PC-3 (cell line): ENCODE measurements at regions not wholly inside any gene's neighbourhood (a gene's known extent, or its start where the extent isn't known, plus 50 kb on each side); places are given as distances from the start of the nearest gene placed in this dataset.

Source experiments
- ATAC-seq: fragments of 200-7000 bp; cut with Tn5 transposase; 2 replicates; pipeline ENCODE4 v1.9.1; 2020; ENCODE audit warnings: mild to moderate bottlenecking, moderate library complexity
- BruUV-seq: library from RNA; stranded (reverse); fragments of 400-500 nt; replicated peaks from 2 replicates; lab custom pipeline; 2021; lab: Mats Ljungman, UMichigan
- CTCF ChIA-PET: fragments of 300-600 bp; sonication (Branson Sonifier 250); formaldehyde crosslinking; loops from one replicate; lab custom pipeline; 2022; ENCODE audit warnings: antibody characterized with exemption; lab: Charles Lee
- POLR2A ChIA-PET: fragments of 300-600 bp; sonication (Branson Sonifier 250); formaldehyde crosslinking; loops from one replicate; lab custom pipeline; 2022; ENCODE audit warnings: antibody characterized with exemption; ENCODE audit not compliant: unreplicated experiment; lab: Charles Lee
- DNase-seq: peaks from one replicate; pipeline ENCODE4 v3.0.0-alpha.2; 2015
- H2AFZ ChIP-seq: fragments of 300-600 bp; sonication (generic); 2 replicates; pipeline ENCODE4 v1.6.0; 2016; ENCODE audit warnings: antibody characterized with exemption, low read length
- H3F3A ChIP-seq: fragments of 300-600 bp; sonication (generic); one replicate; pipeline ENCODE4 v1.6.0; 2017; ENCODE audit warnings: antibody characterized with exemption, low read length, control low read depth, mild to moderate bottlenecking; ENCODE audit not compliant: unreplicated experiment
- H3K27ac ChIP-seq: fragments of 300-600 bp; sonication (generic); 2 replicates; pipeline ENCODE4 v1.5.1; 2016; ENCODE audit warnings: mild to moderate bottlenecking, low read length
- H3K27me3 ChIP-seq: fragments of 300-600 bp; sonication (generic); 2 replicates; pipeline ENCODE4 v1.6.1; 2016; ENCODE audit warnings: low read length, mixed read lengths
- H3K36me3 ChIP-seq: fragments of 300-600 bp; sonication (generic); 2 replicates; pipeline ENCODE4 v1.6.1; 2016; ENCODE audit warnings: low read depth, mixed run types, low read length, mixed read lengths
- H3K4me1 ChIP-seq: fragments of 300-600 bp; sonication (generic); 2 replicates; pipeline ENCODE4 v1.5.1; 2016; ENCODE audit warnings: low read length; ENCODE audit not compliant: insufficient read depth
- H3K4me2 ChIP-seq: fragments of 300-600 bp; sonication (generic); 2 replicates; pipeline ENCODE4 v1.6.0; 2016; ENCODE audit warnings: low read length
- H3K4me3 ChIP-seq: fragments of 300-600 bp; sonication (generic); 2 replicates; pipeline ENCODE4 v1.5.1; 2016; ENCODE audit warnings: mild to moderate bottlenecking, low read length, mixed read lengths
- H3K79me2 ChIP-seq: fragments of 300-600 bp; sonication (generic); 2 replicates; pipeline ENCODE4 v1.6.1; 2017; ENCODE audit warnings: low read length, mixed read lengths
- H3K9ac ChIP-seq: fragments of 300-600 bp; sonication (generic); 2 replicates; pipeline ENCODE4 v1.6.0; 2016; ENCODE audit warnings: mild to moderate bottlenecking, low read length
- H3K9me2 ChIP-seq: fragments of 300-600 bp; sonication (generic); replicated peaks from 2 replicates; pipeline ENCODE4 v1.6.1; 2016; ENCODE audit warnings: mixed run types, low read length, mixed read lengths
- H3K9me3 ChIP-seq: fragments of 300-600 bp; sonication (generic); 2 replicates; pipeline ENCODE4 v1.6.1; 2016; ENCODE audit warnings: low read length, mixed read lengths
- H4K20me1 ChIP-seq: fragments of 300-600 bp; sonication (generic); 2 replicates; pipeline ENCODE4 v1.6.1; 2016; ENCODE audit warnings: low read length, mixed read lengths
- CTCF ChIP-seq: fragments of 300-600 bp; sonication (generic); conservative IDR thresholded peaks from 2 replicates; pipeline ENCODE4 v1.5.1; 2017; ENCODE audit warnings: antibody characterized with exemption, low read depth, mild to moderate bottlenecking, low read length
- EZH2 ChIP-seq: fragments of 300-600 bp; sonication (generic); IDR thresholded peaks from one replicate; pipeline ENCODE4 v1.6.1; 2017; ENCODE audit warnings: antibody characterized with exemption, mild to moderate bottlenecking, low read length; ENCODE audit not compliant: unreplicated experiment
- EZH2phosphoT487 ChIP-seq: fragments of 300-600 bp; sonication (generic); IDR thresholded peaks from 2 replicates; pipeline ENCODE4 v1.6.1; 2018; ENCODE audit warnings: mild to moderate bottlenecking, antibody characterized with exemption, low read length, borderline replicate concordance
- intact Hi-C: fragments of 100-400 bp; cut with micrococcal nuclease; formaldehyde crosslinking; loops from 2 replicates; pipeline ENCODE4 v1.9.0; 2023

- Histone ChIP-seq H3K27ac (no peak overlapping the region), H3K36me3 (no peaks in the 10 kb centered on the region), H3K9me3 (no peaks in the 10 kb centered on the region), H3K9me2 (no peaks in the 10 kb centered on the region), H2AFZ (no peak overlapping the region), H3K79me2 (no peaks in the 10 kb centered on the region), H3K27me3 (no peaks in the 10 kb centered on the region), H4K20me1 (no peaks in the 10 kb centered on the region), H3K9ac (no peak overlapping the region), H3K4me1 (no peaks in the 10 kb centered on the region), H3F3A (no peaks in the 10 kb centered on the region), H3K4me2 (no peak overlapping the region), H3K4me3 (no peak overlapping the region)
- DNase-seq (no peak), ATAC-seq (no peak)
- no peak for TF ChIP-seq EZH2
- intact Hi-C loops = no loop called here
- BruUV-seq = no TSS peak
- ChIA-PET POLR2A (no interaction called here), CTCF (no interaction called here)
Measured at GRCh38 chr4:77505275-77505957, 100.2 kb upstream of the CXCL13 start.

GRCh38 chr4:77505958-77506319, 99.7 kb upstream of the CXCL13 start:
- intact Hi-C loops = no loop called here
- no peaks in the 10 kb centered on the region for H3K79me2 ChIP-seq
- TF ChIP-seq EZH2phosphoT487 (no peak), EZH2 (no peak)
- H3K9me3 ChIP-seq = no peaks in the 10 kb centered on the region
- no peak overlapping the region for H3K4me2 ChIP-seq
- no TSS peak for BruUV-seq
- no peak overlapping the region for H3K4me3 ChIP-seq
- no peaks in the 10 kb centered on the region for H3K9me2 ChIP-seq
- H3K27ac ChIP-seq = no peak overlapping the region
- no peaks in the 10 kb centered on the region for H4K20me1 ChIP-seq
- no peak overlapping the region for H2AFZ ChIP-seq
- CTCF ChIA-PET = no interaction called here
- ATAC-seq (no peak), DNase-seq (no peak)
- H3K9ac ChIP-seq = no peak overlapping the region
- no peaks in the 10 kb centered on the region for H3F3A ChIP-seq
- H3K27me3 ChIP-seq = no peaks in the 10 kb centered on the region
- no peaks in the 10 kb centered on the region for H3K36me3 ChIP-seq
- POLR2A ChIA-PET = no interaction called here
- no peaks in the 10 kb centered on the region for H3K4me1 ChIP-seq

- no peak overlapping the region for H3K9ac ChIP-seq
- ATAC-seq (no peak), DNase-seq (no peak)
- no peaks in the 10 kb centered on the region for H3F3A ChIP-seq
- intact Hi-C loops = no loop called here
- no peaks in the 10 kb centered on the region for H3K9me3 ChIP-seq
- H2AFZ ChIP-seq = no peak overlapping the region
- no peaks in the 10 kb centered on the region for H3K4me1 ChIP-seq
- CTCF ChIA-PET = interaction anchor here (0.7 kb wide), 1 partner anchor 188 kb away, joined by 3 read pairs; no protein-coding TSS in a partner anchor
- no peaks in the 10 kb centered on the region for H3K9me2 ChIP-seq
- no peak overlapping the region for H3K4me3 ChIP-seq
- no peaks in the 10 kb centered on the region for H3K36me3 ChIP-seq
- no peak for TF ChIP-seq EZH2
- TF ChIP-seq CTCF = no peak
- TF ChIP-seq EZH2phosphoT487 = no peak
- no peak overlapping the region for H3K27ac ChIP-seq
- BruUV-seq = no TSS peak
- no peaks in the 10 kb centered on the region for H4K20me1 ChIP-seq
- H3K79me2 ChIP-seq = no peaks in the 10 kb centered on the region
- POLR2A ChIA-PET = no interaction called here
- no peaks in the 10 kb centered on the region for H3K27me3 ChIP-seq
- H3K4me2 ChIP-seq = no peak overlapping the region
Measured at GRCh38 chr4:77510367-77510766, 95.3 kb upstream of the CXCL13 start.
